GM12892 (cell line): ENCODE measurements at regions not wholly inside any gene's neighbourhood (a gene's known extent, or its start where the extent isn't known, plus 50 kb on each side); places are given as distances from the start of the nearest gene placed in this dataset.
"Not testable (repeated sequence)": the region's sequence is repeated elsewhere in the genome, so short reads cannot be mapped to it uniquely, and the experiment has no call there.

ENCODE experiments used
- DNase-seq: peaks from one replicate; pipeline ENCODE4 v3.0.0; 2011; ENCODE audit not compliant: insufficient read length
- FAIRE-seq: peaks from 2 replicates; lab custom pipeline; 2011; peaks lifted over from hg19 to GRCh38; lab: Jason Lieb, UNC
- POLR2A ChIP-seq: IDR thresholded peaks from 2 replicates; pipeline ENCODE4 v1.6.1; 2011; ENCODE audit warnings: low read depth, low read length, control low read depth
- POLR2AphosphoS5 ChIP-seq: IDR thresholded peaks from 2 replicates; pipeline ENCODE4 v1.6.1; 2011; ENCODE audit warnings: low read depth, low read length, control low read depth
- TAF1 ChIP-seq: IDR thresholded peaks from 2 replicates; pipeline ENCODE4 v1.6.1; 2011; ENCODE audit warnings: low read depth, mild to moderate bottlenecking, control low read depth, low read length, borderline replicate concordance

DNA sequence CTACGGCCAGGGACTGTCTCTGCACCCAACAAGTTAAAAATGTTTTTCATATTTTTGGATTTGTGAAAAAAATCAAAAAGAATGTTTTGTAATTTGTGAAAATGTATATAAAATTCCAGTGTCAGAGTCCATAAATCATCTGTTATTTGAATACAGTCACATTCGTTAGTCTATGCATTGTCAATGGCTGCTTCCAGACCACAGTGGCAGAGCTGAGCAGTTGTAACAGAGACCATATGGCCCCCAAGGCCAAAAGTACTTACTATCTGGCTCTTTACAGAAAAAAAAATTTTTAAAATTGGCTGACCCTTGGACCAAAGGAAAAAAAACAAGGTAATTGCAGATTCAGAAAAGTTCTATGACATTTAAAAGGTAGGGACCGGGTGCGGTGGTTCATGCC is 86.7 kb upstream of the ATL2 start:
- FAIRE-seq (no peak), DNase-seq (no peak)
- TF ChIP-seq POLR2AphosphoS5 (no peak), POLR2A (no peak), TAF1 (no peak)

DNA sequence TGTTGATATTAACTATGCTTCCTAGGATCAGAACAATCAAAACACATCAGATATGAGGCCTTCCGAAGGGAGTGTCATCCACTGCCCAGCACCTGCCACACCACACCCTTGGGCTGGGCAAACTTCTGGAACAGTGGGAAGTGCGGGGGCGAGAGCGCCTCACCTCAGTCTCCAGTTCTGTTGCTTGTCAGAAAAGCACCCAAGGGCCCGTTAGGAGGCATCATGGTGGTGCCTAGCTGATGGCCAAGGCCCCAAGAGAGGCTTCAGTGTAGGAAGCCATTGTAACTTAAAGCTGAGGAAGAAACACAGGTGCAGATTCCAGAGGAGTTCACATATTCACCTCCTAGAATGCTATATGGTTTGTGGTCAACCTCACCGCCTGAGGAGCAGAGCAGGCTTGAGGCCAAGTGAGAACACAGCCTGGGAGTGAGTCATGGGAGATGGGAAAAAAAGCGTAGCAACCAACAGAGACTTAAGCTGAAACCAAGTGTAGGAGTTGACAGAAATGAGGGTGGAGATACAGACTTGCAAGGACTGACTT is 85.1 kb upstream of the ATL2 start:
- FAIRE-seq (no peak), DNase-seq (no peak)
- no peak for TF ChIP-seq POLR2A
- TF ChIP-seq TAF1 = no peak
- TF ChIP-seq POLR2AphosphoS5 = no peak

DNA sequence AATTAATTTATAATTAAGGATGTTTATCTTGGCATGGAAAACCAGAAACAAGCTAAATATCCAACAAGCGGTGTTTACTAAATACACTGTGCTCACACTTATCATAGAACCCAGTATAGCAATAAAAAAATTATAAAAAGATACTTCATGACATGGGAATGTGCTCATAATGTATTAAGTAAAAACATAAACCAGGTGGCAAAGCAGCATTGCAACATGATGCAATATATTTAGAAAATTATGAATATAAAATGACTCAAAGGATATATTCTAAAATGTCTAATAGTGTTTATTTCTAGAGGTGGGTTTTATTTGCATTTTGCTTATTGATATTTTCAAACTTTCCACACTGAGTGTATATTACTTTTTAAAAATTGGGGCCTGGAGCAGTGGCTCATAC is 84.4 kb upstream of the ATL2 start:
- DNase-seq = no peak
- no peak for FAIRE-seq
- TF ChIP-seq POLR2A (no peak), TAF1 (no peak), POLR2AphosphoS5 (no peak)

DNA sequence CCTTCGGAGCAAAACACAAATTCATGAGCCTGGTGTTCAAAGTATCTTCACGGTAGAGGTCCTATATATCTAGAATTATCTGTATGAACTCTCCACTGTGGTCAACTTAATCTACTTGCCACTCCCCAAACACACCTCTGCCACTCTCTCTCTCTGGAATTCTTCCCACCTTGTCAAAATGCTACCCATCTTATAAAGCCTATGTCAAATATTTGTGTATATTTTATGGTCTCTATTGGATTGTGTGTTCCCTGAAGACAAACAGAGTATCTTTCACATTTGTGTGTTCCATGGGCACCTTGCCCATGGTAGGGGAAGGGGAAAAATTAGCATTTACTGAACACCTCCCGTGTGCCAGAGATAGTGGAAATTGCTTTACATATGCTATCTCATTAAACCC is 83.2 kb upstream of the ATL2 start:
- DNase-seq = no peak
- no peak for FAIRE-seq
- TF ChIP-seq POLR2AphosphoS5 (no peak), POLR2A (no peak), TAF1 (no peak)

DNA sequence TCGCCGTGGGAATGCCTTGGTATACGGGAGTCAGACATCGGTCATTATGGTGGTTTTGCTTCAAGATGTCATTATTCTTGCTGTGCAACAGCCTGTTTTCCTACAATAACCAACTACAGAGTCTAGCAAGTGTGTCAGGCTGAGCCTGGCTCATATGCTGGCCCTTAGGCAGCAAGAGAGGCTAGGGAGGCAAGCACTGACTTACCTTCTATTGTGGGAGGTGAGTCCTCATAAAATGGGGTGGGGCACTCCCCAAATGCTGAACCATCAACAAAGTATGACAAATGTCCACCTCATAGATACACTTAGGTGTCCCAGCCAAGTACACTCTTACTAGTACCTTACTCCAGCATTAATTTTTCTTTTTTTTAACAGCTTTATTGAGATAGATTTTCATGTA is 77.0 kb upstream of the ATL2 start:
- FAIRE-seq (no peak), DNase-seq (no peak)
- TF ChIP-seq POLR2A = no peak
- TF ChIP-seq TAF1 = no peak
- no peak for TF ChIP-seq POLR2AphosphoS5

DNA sequence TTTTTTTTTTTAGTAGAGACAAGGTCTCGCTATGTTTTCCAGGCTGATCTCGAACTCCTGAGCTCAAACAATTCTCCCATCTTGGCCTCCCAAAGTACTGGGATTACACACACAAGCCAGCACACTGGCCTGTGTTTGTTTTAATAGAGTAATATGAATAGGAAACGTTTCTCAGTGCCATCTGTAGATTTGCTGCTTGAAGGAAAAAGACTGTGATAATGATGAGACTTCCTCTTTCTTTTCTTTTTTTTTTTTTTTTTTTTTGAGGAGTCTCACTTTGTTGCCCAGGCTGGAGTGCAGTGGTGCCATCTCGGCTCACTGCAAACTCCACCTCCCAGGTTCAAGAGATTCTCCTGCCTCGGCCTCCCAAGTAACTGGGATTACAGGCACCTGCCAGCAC is 74.7 kb upstream of the ATL2 start:
- not testable (repeated sequence) for DNase-seq, FAIRE-seq

DNA sequence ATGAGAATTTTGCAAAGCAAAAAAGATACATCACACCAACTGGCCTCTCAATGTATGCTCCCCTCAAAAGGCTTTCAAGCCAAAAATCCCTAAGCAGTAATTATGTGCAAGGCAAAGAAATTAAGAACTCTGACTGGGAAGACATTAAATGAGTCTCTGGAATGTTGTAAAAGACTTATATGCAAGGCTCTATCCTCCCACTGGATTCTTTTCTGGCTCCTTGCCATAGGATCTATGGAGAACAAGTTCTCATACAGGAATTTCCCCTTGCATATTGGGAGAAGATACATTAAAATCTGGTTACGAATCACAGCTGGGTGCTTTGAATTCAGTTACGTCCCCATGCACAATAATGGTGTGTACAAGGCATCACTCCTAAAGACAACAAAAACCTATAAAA is 73.4 kb upstream of the ATL2 start:
- TF ChIP-seq TAF1 (no peak), POLR2AphosphoS5 (no peak), POLR2A (no peak)
- FAIRE-seq (no peak), DNase-seq (no peak)

DNA sequence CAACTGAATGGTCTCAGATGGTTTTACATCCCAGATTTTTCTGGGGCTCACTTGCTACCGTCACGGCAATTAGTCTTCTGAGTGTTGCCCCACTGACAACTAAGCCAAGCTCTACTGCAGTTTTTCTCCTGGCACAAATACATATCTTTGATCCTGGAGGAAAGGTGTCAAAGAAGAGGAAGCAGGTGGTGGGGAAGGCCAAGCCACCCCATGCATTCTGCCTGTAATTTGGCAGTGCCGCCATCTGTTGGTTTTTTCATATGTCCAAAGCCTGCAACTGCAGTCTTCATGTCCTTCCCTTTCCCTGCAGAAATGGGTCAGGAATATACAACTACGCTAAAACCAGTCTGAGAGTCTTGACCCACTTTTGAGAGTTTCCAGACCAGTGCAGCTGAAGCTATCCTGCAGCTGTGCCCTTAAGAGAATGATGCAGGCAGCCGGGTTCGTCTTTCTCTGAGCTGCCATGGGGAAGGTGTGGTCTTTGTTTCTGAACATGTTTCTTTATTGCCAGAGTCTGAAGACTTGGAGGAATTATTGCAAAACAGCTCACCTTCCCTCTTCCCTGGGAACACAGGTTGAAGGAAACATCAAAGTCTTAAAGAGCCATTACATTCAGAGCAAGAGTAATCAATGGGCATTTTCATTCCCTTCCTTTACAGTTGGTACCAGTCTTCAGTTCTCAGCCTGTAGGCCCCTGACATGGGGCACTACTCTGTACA is 71.8 kb upstream of the ATL2 start:
- TF ChIP-seq TAF1 = no peak
- TF ChIP-seq POLR2AphosphoS5 = no peak
- TF ChIP-seq POLR2A = no peak
- no peak for DNase-seq
- FAIRE-seq = no peak

DNA sequence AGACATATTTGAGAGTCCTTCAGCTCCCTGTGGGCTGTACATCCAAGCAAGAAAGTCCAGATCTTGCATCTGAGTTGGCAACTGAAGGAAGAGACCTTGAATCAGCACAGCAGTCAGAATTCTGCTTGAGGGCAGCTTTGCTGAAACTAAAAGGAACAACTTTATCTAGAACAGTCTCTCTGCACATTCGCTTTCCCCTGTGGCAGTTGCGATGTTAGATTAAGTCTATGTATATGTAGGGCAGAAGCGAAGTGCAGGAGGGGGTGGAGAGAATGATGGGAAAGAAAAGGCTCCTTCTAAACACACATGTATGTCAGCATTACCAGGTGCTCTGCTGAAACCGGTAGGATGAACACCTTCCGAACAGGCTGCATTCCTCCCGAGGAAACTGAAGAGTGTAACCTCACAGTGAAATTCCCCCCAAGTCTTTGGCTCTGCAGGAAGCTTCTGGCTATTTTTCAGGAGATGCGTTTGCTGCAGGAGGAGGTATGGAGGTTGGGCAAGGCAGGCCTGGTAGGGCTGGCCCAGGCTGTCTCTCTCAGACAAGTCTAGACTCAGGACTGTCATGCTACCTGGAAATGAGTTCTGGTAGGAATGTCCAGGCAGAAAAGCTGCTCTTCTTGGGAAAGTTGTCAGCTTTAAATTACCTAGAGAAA is 70.0 kb upstream of the ATL2 start:
- TF ChIP-seq TAF1 (no peak), POLR2A (no peak), POLR2AphosphoS5 (no peak)
- DNase-seq = no peak
- no peak for FAIRE-seq

DNA sequence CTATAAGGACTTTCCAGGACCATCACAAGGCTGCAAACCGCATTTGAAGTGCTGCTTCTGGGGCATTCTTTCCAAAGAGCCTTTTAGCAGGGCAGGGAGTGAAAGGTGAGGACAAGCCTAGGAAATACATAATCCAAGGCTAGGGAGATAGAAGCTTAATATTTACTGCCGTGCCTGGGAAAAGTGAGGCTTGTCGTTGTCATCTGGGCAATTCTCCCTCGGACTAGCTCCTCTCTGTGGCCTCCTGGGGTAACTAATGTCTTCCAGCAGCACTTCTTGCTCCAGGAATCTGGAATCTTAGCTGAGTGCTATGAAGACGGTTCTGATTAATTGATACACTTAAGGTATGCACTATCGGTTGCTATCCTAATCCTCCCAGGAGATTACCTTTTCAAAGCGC is 69.3 kb upstream of the ATL2 start:
- DNase-seq (no peak), FAIRE-seq (no peak)
- no peak for TF ChIP-seq POLR2AphosphoS5

DNA sequence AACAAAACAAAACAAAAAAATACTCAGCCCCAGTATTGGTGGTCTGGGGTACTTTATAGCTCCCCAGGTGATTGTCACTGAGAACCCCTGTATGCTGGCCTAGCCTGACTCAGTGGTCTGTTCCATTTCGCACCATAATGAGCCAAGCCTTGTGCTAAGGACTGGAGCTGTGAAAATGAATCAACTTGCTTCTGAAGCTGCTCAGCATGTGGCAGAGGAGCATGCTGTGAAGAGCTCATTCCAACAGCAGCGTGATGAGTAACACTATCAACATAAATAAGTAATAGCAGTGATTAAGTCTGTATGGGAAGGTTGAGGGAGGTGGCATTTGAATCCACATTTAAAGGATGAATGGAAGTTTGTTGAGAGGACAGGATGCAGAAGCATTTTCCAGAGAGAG is 67.2 kb upstream of the ATL2 start:
- FAIRE-seq = no peak
- no peak for DNase-seq
- TF ChIP-seq POLR2AphosphoS5 (no peak), TAF1 (no peak)

DNA sequence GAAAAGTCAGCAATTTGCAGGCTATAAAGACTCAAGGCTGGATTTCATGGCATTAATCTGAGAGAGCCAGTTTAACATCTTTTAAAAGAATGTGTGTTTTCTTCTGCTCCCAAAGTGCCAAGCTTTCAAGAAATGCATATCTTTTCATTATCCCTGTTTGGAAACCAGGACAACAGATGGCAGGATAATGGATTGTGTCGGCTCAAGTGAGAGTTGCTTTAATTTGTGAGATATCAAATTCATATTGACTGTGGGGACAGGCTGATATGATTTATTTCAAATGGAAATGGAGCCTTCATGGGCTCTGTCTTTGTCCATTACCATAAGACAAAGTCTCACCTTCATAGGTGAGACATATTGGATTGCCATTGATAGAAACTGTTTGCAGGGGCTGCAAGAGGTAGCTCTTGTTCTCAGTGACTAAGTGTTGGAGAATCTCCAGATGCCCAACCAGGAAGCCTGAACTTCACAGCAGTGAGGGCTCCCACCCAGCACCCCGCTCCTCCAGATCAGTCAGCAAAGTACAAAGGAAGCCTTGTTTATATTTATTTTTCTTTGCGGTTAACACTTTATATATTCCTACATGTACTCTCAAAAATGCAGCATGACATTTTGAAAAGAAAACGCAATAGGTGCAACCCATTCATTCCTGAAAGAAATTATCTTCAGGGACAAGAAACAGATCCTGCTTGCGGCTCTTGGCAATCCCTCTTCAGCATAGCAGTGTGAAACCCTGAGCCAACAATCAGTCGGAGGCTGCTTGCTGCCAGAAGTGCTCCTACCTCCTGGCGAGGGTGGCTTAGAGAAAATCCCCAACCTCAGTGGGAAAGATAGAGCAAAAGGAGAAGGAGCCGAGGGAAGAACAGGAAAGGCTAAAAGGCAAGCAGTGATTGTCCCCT is 65.8 kb upstream of the ATL2 start:
- TF ChIP-seq POLR2AphosphoS5 (no peak), TAF1 (no peak), POLR2A (no peak)
- DNase-seq (no peak), FAIRE-seq (no peak)

DNA sequence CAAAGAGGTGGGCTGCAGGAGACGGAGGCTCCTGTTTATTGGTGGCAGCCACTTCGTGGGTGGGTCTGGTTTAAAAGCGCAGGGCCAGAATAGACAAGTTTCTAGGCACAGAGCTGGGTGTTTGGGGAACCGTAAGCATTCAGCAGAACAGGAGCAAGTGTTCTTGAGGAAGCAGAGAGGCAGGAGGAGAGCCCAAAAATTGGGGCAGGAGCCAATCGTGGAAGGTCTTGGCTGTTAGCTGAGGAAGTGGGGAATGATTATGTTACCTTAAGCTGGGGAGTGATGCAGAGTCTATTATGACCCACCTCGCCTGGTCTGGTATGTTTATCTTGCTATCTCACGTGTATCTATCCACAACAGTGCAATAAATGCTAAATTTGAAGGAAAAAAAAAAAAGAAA is 64.3 kb upstream of the ATL2 start:
- FAIRE-seq = no peak

More for the DNA sequence above, 64.3 kb upstream of the ATL2 start:
- DNase-seq = no peak
- no peak for TF ChIP-seq POLR2AphosphoS5
- no peak for TF ChIP-seq POLR2A
- TF ChIP-seq TAF1 = no peak
